ENCODE measurements at regions not wholly inside any gene's neighbourhood (a gene's known extent, or its start where the extent isn't known, plus 50 kb on each side); places are given as distances from the start of the nearest gene placed in this dataset.

DNA sequence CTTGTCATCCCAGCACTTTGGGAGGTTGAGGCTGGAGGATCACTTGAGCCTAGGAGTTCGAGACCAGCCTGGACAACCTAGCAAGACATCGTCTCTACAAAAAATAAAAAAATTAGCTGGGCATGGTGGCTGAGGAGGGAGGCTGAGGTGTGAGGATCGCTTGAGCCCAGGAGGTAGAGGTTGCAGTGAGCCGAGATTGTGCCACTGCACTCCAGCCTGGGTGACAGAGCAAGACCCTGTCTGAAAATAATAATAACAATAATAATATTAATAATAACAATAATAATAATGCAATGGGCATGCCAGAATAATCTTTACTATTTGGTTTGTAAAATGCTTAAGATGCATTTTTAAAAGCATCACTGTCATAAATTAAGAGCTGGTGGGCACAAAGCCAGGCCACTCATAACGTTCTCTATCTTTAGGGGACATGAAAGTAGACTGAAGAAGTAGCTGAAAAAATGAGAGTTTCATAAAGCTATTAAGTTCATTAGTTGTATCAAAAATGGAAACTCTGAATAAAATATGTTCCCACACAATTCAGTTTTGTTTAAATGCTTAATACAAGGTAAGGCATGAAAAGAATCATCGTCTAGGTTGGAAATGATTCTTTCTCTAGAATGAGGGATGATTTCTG, 51.6 kb upstream of the ITPKB start:
- no peak overlapping the region for H3K14ac ChIP-seq (replicated peaks; ENCODE audit: low read depth, low read length)
- BruUV-seq (replicated peaks) = no TSS peak
- H3K56ac ChIP-seq (ENCODE audit: extremely low read depth, insufficient read depth, low read length) = no peak overlapping the region
- ATAC-seq (ENCODE audit: low read depth) (no peak), DNase-seq (no peak)
- H4K5ac ChIP-seq (ENCODE audit: low read depth, low read length) = no peak overlapping the region
- H2AK5ac ChIP-seq (ENCODE audit: low read depth, low read length) = no peak overlapping the region
- H2BK20ac ChIP-seq (ENCODE audit: low read depth, low read length) = no peak overlapping the region
- no peaks in the 10 kb centered on the region for H3K9me3 ChIP-seq (ENCODE audit: control insufficient read depth, insufficient read depth, low read length)
- H3K4ac ChIP-seq (ENCODE audit: low read depth, low read length) = no peak overlapping the region
- H3K4me2 ChIP-seq (ENCODE audit: low read depth, low read length) = no peak overlapping the region
- no peaks in the 10 kb centered on the region for H3K9me1 ChIP-seq (ENCODE audit: insufficient read depth, low read length)
- no peak overlapping the region for H2BK15ac ChIP-seq (ENCODE audit: low read depth, low read length)
- in situ Hi-C loops (cut with MboI; ENCODE audit: low sequenced_read_pairs) = no loop called here
- H2AK9ac ChIP-seq (replicated peaks; ENCODE audit: low read depth, low read length, poor library complexity) = no peak overlapping the region
- H2BK120ac ChIP-seq (ENCODE audit: low read depth, low read length) = no peak overlapping the region
- no peak overlapping the region for H4K8ac ChIP-seq (ENCODE audit: low read depth in 2 of 2, low read length in 2 of 2)
- no peak overlapping the region for H3K18ac ChIP-seq (ENCODE audit: low read depth, low read length)
- ChIA-PET CTCF (interaction anchor here (1.4 kb wide), 1 partner anchor 32 kb away, joined by 3 read pairs; no protein-coding TSS in a partner anchor), POLR2A (ENCODE audit: unreplicated experiment) (no interaction called here)
- no peaks in the 10 kb centered on the region for H3K79me1 ChIP-seq (ENCODE audit: low read depth in 1 of 2, low read length in 2 of 2)
- H3K9ac ChIP-seq (ENCODE audit: low read depth, low read length) = no peak overlapping the region
- dilution Hi-C loops (cut with HindIII; ENCODE audit: low sequenced_read_pairs, unreplicated experiment) = no loop called here
- no peak overlapping the region for H2AFZ ChIP-seq (replicated peaks; ENCODE audit: low read length, poor library complexity)
- H3K23ac ChIP-seq (ENCODE audit: low read depth, low read length) = no peak overlapping the region
- H4K91ac ChIP-seq (ENCODE audit: insufficient read depth, low read depth, low read length) = no peak overlapping the region
- H2BK5ac ChIP-seq (ENCODE audit: low read depth, low read length, poor library complexity, severe bottlenecking) = no peak overlapping the region
- no peak overlapping the region for H3K4me3 ChIP-seq (ENCODE audit: insufficient read depth, low read depth, low read length)
- no CpG with 5 or more reads among the region's 6 CpGs for WGBS, 2 experiments (ENCODE audit: extremely low coverage in 2 of 2, insufficient read length in 1 of 2)
- no peak overlapping the region for H3K27ac ChIP-seq (ENCODE audit: insufficient read depth, low read length)
- no peaks in the 10 kb centered on the region for H4K20me1 ChIP-seq (ENCODE audit: insufficient read depth, low read length)
- intact Hi-C loops (cut with micrococcal nuclease) = no loop called here
- peaks cover 23% of the 10 kb centered on the region for H3K27me3 ChIP-seq (ENCODE audit: control insufficient read depth, insufficient read depth, low read length)
- TF ChIP-seq POLR2A (IDR thresholded peaks at IDR 0.05; ENCODE audit: low read depth, low read length) (no peak), FOS (IDR thresholded peaks at IDR 0.05; ENCODE audit: low read depth, low read length) (no peak), SMC3 (IDR thresholded peaks at IDR 0.05; ENCODE audit: low read depth, low read length) (no peak), MAZ (IDR thresholded peaks at IDR 0.05; ENCODE audit: borderline replicate concordance, low read depth, low read length) (no peak), NFE2L2 (IDR thresholded peaks at IDR 0.05; ENCODE audit: low read depth, low read length) (no peak), RFX5 (IDR thresholded peaks at IDR 0.05; ENCODE audit: low read depth, low read length) (no peak), CHD1 (IDR thresholded peaks at IDR 0.05; ENCODE audit: low read depth, low read length) (no peak), RAD21 (IDR thresholded peaks at IDR 0.05; ENCODE audit: low read length) (no peak), MAFK (IDR thresholded peaks at IDR 0.05; ENCODE audit: low read depth, low read length) (no peak), RCOR1 (IDR thresholded peaks at IDR 0.05; ENCODE audit: insufficient replicate concordance, low read length) (no peak)
- H3K36me3 ChIP-seq (ENCODE audit: control insufficient read depth, insufficient read depth, low read length) = no peaks in the 10 kb centered on the region
- H3K4me1 ChIP-seq (ENCODE audit: control insufficient read depth, insufficient read depth, low read length) = no peaks in the 10 kb centered on the region

Measured in IMR-90 (cell line).